NCI-H2227 (cell line): ENCODE measurements at regions not wholly inside any gene's neighbourhood (a gene's known extent, or its start where the extent isn't known, plus 50 kb on each side); places are given as distances from the start of the nearest gene placed in this dataset.
A peak's percentile ranks its signal among the peaks of the same experiment; 100 is the strongest.

Experiments
- DNase-seq: peaks from one replicate; lab custom pipeline; 2025; ENCODE audit not compliant: unreplicated experiment; lab: John Stamatoyannopoulos, UW

- DNase-seq, result no peak
Observed at GRCh38 chr13:73722120-73722519, 412.1 kb downstream of the KLF12 start.

GRCh38 chr13:73721571-73721970 is 412.6 kb downstream of the KLF12 start:
- DNase-seq, result no peak

DNA sequence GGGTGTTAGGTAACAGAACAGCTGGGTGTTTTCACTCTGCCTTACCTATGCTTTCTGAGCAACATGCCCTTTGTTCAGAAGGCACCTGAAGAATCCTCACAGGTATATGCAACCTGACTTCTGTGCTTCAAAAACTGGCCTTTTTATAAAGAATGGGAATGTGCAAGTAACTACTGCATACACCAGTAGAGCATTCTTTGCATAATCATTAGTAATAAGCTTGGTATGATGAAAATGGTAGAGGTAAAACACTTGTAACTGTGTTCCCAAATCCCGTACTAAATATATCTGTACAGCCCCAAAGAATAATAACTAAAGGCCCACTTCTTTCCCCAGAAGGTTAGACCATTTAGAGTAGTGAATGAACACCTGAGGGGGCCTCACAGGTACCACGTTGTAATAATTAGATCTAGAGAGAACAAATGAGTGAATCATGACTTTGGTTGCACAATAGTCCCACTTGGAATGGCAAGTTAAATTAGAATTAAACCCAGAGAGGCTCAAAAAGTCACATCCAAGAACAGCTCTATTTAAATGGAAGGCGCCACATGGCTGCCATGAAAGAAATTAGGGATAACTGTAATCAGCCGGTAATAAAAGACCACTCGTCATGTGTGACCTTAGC is 413.9 kb downstream of the KLF12 start:
- no peak for DNase-seq

DNA sequence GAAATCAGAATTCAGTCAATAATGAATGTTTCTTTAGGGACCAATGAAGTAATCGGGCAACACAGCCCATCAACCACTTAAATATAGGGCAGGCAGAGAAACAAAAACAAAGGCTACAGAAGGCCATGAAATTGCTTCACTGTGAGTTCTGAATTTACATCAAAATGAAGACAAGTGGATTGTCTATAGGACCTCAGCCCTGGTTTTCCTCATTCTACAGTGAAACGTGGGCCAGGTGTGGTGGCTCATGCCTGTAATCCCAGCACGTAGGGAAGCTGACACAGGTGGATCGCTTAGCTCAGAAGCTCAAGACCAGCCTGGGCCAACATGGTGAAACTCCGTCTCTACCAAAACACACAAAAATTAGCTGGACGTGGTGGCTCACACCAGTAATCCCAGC is 416.0 kb downstream of the KLF12 start:
- no peak for DNase-seq

DNA sequence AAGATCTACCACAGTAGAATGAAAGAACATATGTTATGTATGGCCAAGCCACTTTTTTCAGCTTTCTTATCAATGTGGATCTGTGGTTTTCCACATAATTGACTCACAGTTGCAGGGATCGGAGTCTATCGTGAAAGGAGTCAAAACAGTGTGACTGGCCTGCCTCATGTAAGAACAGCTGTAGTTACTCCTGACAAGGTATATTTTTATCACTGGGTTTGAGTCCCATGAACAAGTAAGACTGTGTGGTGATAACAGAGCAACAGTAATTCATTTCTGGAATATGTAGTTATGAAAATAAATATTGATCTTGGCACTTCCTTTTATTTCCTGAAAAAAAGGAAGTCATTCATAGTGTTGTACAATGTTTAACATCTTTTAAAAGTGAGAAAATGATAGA is 416.6 kb downstream of the KLF12 start:
- no peak for DNase-seq

DNA sequence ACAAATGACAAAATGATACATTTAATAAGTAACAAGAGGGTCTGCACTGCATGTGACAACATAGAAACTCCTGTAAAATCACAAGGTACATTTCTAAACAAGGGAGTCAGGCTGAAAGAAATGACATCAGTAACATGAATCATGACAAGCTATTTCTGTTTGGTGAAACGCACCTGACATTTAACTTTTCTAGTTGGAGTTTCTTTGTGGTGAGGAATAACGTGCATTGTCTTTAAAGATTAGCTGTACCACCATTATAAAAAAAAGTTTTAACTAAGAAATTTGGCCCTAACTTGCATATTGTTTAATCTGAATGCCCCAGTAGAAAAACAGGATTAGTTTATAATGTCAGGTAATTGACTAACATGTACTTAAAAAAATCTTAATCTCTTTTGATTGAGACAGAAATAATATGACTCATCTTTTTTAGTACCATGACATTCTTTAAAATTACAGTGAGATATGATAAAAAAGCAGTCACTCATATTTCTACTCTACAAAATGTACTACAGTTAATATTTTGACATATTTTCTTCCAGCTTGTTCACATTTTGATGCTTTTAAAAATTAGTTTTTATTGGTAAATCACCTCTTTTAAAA is 418.2 kb downstream of the KLF12 start:
- no peak for DNase-seq

DNA sequence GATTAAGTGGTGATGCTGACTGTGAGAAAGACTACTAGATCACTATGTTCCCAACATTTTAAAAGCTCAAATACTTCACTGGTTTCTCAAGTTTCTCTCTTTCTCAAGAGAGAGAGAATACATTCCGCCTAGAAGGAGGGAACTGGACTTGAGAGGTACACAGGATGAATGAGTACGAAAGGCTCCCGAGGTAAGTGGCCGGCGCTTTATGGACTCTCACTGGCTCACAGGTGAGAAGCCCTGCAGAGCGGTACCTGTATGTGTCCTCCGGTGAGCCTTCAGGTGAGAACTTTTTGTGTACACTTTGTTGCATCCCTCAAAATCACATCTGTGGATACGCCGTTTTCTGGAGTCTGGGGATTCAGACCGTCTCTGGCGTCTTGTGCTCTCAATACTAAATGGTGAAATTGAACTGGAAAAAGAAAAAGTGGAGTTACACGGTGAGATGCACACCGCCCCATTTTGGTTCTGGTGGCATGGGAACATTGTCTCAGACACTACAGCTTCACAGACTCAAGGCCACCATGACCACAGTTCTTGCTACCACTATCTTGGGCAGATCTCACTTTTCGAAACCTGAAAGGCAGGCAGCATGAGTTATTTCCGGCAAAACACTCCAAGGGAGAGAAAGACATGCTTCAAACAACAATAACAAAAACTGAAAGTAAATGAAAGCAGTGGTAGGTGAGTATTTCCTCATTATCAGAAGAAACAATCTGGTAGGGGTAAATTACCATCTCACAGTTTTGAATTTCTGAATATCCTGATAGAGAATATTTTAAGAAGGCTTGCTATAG is 418.9 kb downstream of the KLF12 start:
- DNase-seq, result no peak

DNA sequence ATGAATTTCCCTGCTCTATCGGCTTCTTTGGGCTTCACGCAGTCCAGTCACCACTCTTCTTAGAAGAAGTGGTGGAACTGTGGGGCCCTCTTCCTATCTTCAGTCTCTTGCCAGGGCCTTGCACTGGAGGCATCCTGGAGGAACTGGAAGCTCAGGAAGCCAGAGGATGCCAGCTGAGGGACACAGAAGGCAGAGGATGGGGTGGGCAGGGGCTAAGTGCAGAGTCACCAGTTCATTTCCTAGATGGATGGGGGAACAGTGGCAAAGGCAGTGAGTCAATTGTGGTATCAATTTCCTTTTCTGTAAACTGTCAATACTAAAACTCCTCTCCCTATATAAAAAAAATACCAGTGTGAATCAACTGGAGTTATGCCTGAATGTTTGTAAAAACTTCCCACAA is 419.7 kb downstream of the KLF12 start:
- no peak for DNase-seq

GRCh38 chr13:73708393-73708985 is 425.7 kb downstream of the KLF12 start:
- peak; percentile 60 for DNase-seq

DNA sequence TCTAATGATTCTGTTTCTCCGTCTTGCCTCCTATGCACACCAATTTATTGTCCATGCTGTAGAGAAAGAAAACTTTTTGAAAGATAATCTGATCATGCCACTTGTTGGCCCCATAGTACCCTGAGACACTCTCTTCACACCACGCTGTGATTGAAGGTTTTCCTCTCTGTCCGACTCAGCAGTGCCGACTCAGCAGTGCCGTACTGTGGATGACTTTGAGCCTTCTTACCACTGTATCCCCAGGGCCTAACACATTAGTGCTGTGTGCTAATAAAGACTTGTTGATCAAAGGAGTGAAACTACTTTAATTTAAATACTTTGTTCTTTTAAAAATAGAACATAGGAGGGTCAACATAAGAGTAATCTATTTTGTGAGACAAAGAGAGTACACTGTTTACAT is 429.6 kb downstream of the KLF12 start:
- DNase-seq, result no peak

- no peak for DNase-seq
Observed at GRCh38 chr13:73703606-73704005, 430.6 kb downstream of the KLF12 start.

GRCh38 chr13:73702419-73703071 is 431.7 kb downstream of the KLF12 start:
- no peak for DNase-seq

DNA sequence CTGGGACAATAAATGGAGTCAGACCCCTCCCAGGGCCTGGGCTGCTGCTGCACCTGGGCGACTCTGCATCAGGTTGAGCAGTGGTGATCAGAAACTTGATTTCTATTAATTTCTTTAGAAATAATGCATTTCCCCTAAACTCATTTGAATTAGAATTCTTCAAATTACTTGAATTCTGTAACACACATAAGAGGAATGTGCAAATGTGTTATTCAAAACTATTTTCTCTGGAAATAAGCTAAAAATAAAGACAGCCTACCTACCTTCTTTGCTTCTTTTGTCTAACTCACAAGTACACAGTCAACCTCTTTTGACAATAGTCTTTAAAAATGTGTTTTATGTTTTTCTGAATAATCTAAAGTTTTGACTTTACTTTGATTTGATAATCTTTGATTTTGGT is 433.0 kb downstream of the KLF12 start:
- no peak for DNase-seq

DNA sequence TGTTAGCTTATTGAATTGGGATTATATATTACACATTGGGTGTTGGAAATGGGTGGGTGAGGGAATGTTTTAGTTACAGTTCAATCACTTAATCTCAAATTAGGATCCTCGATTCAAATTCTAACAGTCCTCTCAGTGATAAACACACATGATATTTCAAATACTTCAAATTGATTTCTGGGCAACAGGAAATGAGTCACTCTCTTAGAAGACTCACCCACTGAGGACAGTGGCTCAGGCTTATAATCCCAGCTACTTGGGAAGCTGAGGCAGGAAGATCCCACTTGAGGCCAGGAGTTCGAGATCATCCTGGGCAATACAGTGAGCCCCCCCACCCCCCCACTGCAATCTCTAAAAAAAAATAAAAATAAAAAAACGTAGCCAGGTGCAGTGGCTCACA is 435.3 kb downstream of the KLF12 start:
- no peak for DNase-seq

GRCh38 chr13:73697166-73697565 is 437.0 kb downstream of the KLF12 start:
- no peak for DNase-seq

DNA sequence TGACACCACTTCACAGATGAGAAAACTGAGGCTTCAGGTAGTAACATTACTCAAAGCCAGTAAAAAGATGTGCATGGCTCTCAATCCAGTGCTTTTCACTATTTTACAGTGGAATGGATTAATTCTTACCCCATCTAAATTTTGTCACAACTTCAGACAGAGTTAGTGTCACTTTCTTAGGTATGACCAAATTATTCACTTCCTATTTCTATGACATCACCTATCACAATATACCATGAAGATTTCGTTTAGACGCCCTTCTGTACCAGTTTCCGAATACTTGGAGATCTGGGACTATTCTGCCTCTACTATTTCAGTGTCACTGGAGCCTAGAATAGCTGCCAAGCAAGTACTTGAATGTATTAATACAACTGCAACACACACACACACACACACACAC is 437.5 kb downstream of the KLF12 start:
- DNase-seq, result no peak

DNA sequence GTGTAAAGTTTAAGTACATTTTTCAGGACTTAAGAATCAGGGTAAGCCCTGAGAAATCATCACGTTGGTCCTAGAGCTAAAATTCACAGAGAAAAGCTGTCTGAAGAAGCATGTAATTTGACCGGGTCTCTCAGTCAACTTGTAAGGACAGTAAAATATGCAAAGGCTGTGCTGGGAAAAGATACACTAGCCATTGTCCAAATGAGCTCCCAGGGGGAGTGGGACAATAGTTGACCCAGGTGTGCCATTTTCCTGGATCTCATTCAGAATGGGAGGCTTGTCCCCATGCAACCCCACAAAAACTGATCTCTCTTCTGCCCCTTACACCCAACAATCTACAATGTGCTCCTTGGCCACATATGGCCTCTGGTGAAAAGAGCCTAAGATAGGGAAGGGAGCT is 437.9 kb downstream of the KLF12 start:
- DNase-seq, result no peak

GRCh38 chr13:73695325-73695724 is 438.9 kb downstream of the KLF12 start:
- no peak for DNase-seq

GRCh38 chr13:73693215-73693614 is 441.0 kb downstream of the KLF12 start:
- no peak for DNase-seq

DNA sequence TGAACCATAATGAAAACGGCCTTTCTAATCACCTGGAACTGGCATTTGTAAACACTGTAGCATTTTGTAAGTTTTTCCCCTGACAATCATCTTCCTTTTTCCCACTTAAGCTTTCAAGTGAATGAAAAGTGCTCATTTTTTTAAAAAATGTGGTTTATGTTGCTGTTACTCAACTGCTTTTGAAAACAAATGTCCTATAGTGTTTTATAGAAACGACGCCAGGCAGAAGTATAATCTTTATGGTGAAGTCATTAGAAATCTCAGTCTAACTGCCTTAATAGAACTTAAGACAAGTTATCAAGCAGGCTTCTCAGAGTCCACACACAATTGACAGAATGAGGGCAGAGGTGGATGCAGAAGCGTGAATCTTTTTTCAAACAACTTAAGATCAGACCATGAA is 442.3 kb downstream of the KLF12 start:
- DNase-seq, result no peak

GRCh38 chr13:73687929-73688328 is 446.3 kb downstream of the KLF12 start:
- no peak for DNase-seq

GRCh38 chr13:73687087-73687486 is 447.1 kb downstream of the KLF12 start:
- DNase-seq, result no peak
